ENCODE measurements at regions not wholly inside any gene's neighbourhood (a gene's known extent, or its start where the extent isn't known, plus 50 kb on each side); places are given as distances from the start of the nearest gene placed in this dataset.
A peak's percentile ranks its signal among the peaks of the same experiment; 100 is the strongest.

GRCh38 chr22:27436591-27436990 is 365.0 kb downstream of the MN1 start:
- no peak for TF ChIP-seq CTCF (IDR thresholded peaks at IDR 0.05; ENCODE audit: insufficient read depth, missing control alignments)
- FAIRE-seq (no peak), DNase-seq (ENCODE audit: insufficient read length, low spot score) (no peak)

- no peak for FAIRE-seq
- TF ChIP-seq CTCF (IDR thresholded peaks at IDR 0.05; ENCODE audit: insufficient read depth, missing control alignments), result no peak
- DNase-seq (ENCODE audit: insufficient read length, low spot score), result no peak
Observed at GRCh38 chr22:27437570-27437969, 364.0 kb downstream of the MN1 start.

- TF ChIP-seq CTCF (IDR thresholded peaks at IDR 0.05; ENCODE audit: insufficient read depth, missing control alignments), result no peak
- DNase-seq (ENCODE audit: insufficient read length, low spot score) (peak; percentile 33), FAIRE-seq (no peak)
Observed at GRCh38 chr22:27438271-27438980, 363.1 kb downstream of the MN1 start.

DNA sequence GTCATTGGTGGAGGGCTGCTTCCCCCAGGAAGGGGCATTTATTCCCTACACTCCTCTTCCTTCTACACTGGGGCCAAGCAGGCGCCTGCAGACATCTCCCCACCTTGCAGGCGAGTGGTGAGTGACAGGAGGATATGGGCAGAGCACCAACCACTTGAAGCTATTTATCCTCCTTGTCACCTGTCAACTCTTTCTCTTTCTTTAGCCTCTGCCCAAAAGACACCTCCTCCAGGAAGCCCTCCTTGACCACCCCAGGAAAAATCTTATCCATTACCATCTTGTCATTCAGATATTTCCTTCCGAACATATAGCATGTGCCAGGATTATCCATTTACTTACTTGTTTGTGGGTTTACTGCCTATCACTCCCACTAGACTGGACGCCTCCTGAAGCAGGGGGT is 362.4 kb downstream of the MN1 start:
- no peak for TF ChIP-seq CTCF (IDR thresholded peaks at IDR 0.05; ENCODE audit: insufficient read depth, missing control alignments)
- FAIRE-seq (no peak), DNase-seq (ENCODE audit: insufficient read length, low spot score) (no peak)

DNA sequence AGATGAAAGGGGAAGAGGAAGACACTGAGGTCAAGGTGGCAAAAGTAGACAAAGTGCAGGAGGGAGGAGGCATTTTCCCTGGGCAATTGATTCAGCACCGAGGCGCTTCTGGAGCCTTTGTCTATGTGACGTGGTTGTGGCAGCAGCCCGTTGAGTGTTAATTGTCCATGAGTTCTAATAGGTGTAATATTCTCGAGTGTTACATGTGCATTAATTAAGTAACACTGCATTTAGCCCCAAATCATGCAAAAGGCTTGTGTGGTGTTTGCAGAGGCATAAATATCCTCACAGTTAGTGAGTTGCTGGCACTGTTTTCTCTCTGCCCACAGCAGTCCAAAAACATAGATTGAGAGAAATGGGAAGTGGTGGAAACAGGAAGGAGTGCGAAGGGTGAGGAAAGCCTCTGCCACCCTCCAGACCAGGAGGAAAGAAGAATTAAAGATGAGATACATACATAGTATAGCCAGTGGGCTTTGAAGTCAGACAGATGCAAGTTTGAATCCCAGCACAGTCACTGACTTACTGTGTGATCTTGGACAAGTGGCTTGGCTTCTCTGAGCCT is 361.2 kb downstream of the MN1 start:
- TF ChIP-seq CTCF (IDR thresholded peaks at IDR 0.05; ENCODE audit: insufficient read depth, missing control alignments), result no peak
- DNase-seq (ENCODE audit: insufficient read length, low spot score) (no peak), FAIRE-seq (no peak)

GRCh38 chr22:27441706-27442475 is 359.7 kb downstream of the MN1 start:
- DNase-seq (ENCODE audit: insufficient read length, low spot score) (no peak), FAIRE-seq (no peak)
- no peak for TF ChIP-seq CTCF (IDR thresholded peaks at IDR 0.05; ENCODE audit: insufficient read depth, missing control alignments)

DNA sequence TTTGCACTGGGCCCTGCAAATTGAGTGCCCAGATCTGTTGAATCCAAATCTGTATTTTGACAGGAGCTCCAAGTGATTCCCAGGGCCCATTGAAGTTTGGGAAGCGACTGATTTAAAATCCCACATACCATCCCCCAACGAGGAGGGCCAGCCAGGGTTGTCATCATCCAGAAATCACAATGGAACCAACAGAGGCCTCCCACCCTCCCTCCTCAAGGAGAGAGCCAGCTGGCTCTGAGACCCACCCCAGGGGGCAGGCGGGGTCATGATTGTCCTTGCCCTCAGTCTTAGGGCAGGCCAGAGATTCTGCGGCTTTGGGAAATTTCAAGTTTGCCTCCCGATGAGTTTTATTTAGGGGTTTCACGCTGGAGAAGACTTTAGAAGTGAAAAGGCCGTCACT is 358.2 kb downstream of the MN1 start:
- no peak for TF ChIP-seq CTCF (IDR thresholded peaks at IDR 0.05; ENCODE audit: insufficient read depth, missing control alignments)
- no peak for FAIRE-seq
- no peak for DNase-seq (ENCODE audit: insufficient read length, low spot score)

Measured in D721Med (cell line).